HepG2 (cell line): ENCODE measurements at regions not wholly inside any gene's neighbourhood (a gene's known extent, or its start where the extent isn't known, plus 50 kb on each side); places are given as distances from the start of the nearest gene placed in this dataset.
A peak's percentile ranks its signal among the peaks of the same experiment; 100 is the strongest.

ENCODE experiments used
- BRD4 ChIP-seq: sonication (generic); formaldehyde crosslinking; IDR thresholded peaks from 2 replicates; pipeline ENCODE4 v1.4.0; 2020; ENCODE audit warnings: missing genetic modification reagents
- DZIP1 ChIP-seq: sonication (generic); formaldehyde crosslinking; IDR thresholded peaks from 2 replicates; pipeline ENCODE4 v1.5.0; 2020; ENCODE audit warnings: mild to moderate bottlenecking, missing genetic modification reagents
- POLR2AphosphoS5 ChIP-seq: IDR thresholded peaks from 2 replicates; pipeline ENCODE4 v1.6.1; 2012; ENCODE audit warnings: low read depth, low read length
- ZBTB44 ChIP-seq: sonication (generic); formaldehyde crosslinking; IDR thresholded peaks from 2 replicates; pipeline ENCODE4 v1.4.0; 2020; ENCODE audit warnings: missing genetic modification reagents
- ZFY ChIP-seq: sonication (generic); formaldehyde crosslinking; IDR thresholded peaks from 2 replicates; pipeline ENCODE4 v1.4.0; 2020; ENCODE audit warnings: missing genetic modification reagents
- ZNF282 ChIP-seq: fragments of 450-650 bp; IDR thresholded peaks from 2 replicates; pipeline ENCODE4 v1.6.1; 2018; ENCODE audit not compliant: partially characterized antibody
- ZNF362 ChIP-seq: sonication (generic); formaldehyde crosslinking; IDR thresholded peaks from 2 replicates; pipeline ENCODE4 v1.4.0; 2020; ENCODE audit warnings: missing genetic modification reagents, mild to moderate bottlenecking, borderline replicate concordance
- ZNF616 ChIP-seq: sonication (generic); formaldehyde crosslinking; IDR thresholded peaks from 2 replicates; pipeline ENCODE4 v1.5.0; 2020; ENCODE audit warnings: low read depth, mild to moderate bottlenecking, missing genetic modification reagents
- TF ChIP-seq, protein P1 (sequence below), 2 experiments: sonication (generic) in 1 of 2; formaldehyde crosslinking in 1 of 2; IDR thresholded peaks; 2 replicates each; pipeline versions ENCODE4 v1.6.1 to v1.9.0; 2014 to 2022; ENCODE audit warnings: antibody characterized with exemption in 1 of 2, borderline replicate concordance in 1 of 2, inconsistent platforms in 1 of 2, low read depth in 1 of 2, missing genetic modification reagents in 1 of 2
- TF ChIP-seq, protein P2 (sequence below): sonication (generic); formaldehyde crosslinking; IDR thresholded peaks from 2 replicates; pipeline ENCODE4 v1.4.0; 2020; ENCODE audit warnings: missing genetic modification reagents, low read depth, mild to moderate bottlenecking, borderline replicate concordance
- TF ChIP-seq, protein P3 (sequence below): sonication (generic); formaldehyde crosslinking; IDR thresholded peaks from 2 replicates; pipeline ENCODE4 v1.5.0; 2020; ENCODE audit warnings: mild to moderate bottlenecking, low read depth, missing genetic modification reagents, borderline replicate concordance
- TF ChIP-seq, protein P4 (sequence below): sonication (generic); formaldehyde crosslinking; IDR thresholded peaks from 2 replicates; pipeline ENCODE4 v1.4.0; 2020; ENCODE audit warnings: missing genetic modification reagents, borderline replicate concordance

- TF ChIP-seq, protein P1, sequence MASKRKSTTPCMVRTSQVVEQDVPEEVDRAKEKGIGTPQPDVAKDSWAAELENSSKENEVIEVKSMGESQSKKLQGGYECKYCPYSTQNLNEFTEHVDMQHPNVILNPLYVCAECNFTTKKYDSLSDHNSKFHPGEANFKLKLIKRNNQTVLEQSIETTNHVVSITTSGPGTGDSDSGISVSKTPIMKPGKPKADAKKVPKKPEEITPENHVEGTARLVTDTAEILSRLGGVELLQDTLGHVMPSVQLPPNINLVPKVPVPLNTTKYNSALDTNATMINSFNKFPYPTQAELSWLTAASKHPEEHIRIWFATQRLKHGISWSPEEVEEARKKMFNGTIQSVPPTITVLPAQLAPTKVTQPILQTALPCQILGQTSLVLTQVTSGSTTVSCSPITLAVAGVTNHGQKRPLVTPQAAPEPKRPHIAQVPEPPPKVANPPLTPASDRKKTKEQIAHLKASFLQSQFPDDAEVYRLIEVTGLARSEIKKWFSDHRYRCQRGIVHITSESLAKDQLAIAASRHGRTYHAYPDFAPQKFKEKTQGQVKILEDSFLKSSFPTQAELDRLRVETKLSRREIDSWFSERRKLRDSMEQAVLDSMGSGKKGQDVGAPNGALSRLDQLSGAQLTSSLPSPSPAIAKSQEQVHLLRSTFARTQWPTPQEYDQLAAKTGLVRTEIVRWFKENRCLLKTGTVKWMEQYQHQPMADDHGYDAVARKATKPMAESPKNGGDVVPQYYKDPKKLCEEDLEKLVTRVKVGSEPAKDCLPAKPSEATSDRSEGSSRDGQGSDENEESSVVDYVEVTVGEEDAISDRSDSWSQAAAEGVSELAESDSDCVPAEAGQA (IDR thresholded peaks at IDR 0.05; ENCODE audit: low read depth): no peak
- TF ChIP-seq, protein P1 (CRISPR knock-in tag; IDR thresholded peaks at IDR 0.05; ENCODE audit: borderline replicate concordance): no peak
- TF ChIP-seq POLR2AphosphoS5: peak; percentile 61; the same call in 1 of the 2 replicates
- TF ChIP-seq ZNF282: no peak
- no peak for TF ChIP-seq ZNF616
- TF ChIP-seq, protein P2, sequence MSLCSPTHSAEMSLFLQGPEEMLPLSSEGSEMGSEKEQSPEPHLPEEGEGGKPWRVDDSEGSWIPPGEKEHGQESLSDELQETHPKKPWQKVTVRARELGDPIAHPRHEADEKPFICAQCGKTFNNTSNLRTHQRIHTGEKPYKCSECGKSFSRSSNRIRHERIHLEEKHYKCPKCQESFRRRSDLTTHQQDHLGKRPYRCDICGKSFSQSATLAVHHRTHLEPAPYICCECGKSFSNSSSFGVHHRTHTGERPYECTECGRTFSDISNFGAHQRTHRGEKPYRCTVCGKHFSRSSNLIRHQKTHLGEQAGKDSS (CRISPR knock-in tag): peak; percentile 100
- TF ChIP-seq, protein P3, sequence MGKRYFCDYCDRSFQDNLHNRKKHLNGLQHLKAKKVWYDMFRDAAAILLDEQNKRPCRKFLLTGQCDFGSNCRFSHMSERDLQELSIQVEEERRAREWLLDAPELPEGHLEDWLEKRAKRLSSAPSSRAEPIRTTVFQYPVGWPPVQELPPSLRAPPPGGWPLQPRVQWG: no peak
- no peak for TF ChIP-seq ZBTB44 (CRISPR knock-in tag)
- no peak for TF ChIP-seq ZFY (CRISPR knock-in tag)
- TF ChIP-seq DZIP1: no peak
- peak; percentile 28; the same call in 1 of the 2 replicates for TF ChIP-seq ZNF362 (CRISPR knock-in tag)
- peak; percentile 44; the same call in 1 of the 2 replicates for TF ChIP-seq BRD4 (CRISPR knock-in tag)
- TF ChIP-seq, protein P4, sequence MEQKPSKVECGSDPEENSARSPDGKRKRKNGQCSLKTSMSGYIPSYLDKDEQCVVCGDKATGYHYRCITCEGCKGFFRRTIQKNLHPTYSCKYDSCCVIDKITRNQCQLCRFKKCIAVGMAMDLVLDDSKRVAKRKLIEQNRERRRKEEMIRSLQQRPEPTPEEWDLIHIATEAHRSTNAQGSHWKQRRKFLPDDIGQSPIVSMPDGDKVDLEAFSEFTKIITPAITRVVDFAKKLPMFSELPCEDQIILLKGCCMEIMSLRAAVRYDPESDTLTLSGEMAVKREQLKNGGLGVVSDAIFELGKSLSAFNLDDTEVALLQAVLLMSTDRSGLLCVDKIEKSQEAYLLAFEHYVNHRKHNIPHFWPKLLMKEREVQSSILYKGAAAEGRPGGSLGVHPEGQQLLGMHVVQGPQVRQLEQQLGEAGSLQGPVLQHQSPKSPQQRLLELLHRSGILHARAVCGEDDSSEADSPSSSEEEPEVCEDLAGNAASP (CRISPR knock-in tag): 0 out of 2 replicates have a peak, but pooled peaks have one; percentile 21
Observed at GRCh38 chr10:30553626-30554439, 75.7 kb downstream of the LYZL2 start (continued).
